CD14-positive monocyte (primary cell): ENCODE measurements at regions not wholly inside any gene's neighbourhood (a gene's known extent, or its start where the extent isn't known, plus 50 kb on each side); places are given as distances from the start of the nearest gene placed in this dataset.

ENCODE experiments used
- DNase-seq, 3 donors: peaks; one replicate each; pipeline ENCODE4 v3.0.0-alpha.2; 2011 to 2022
- H2AFZ ChIP-seq: 2 replicates; pipeline ENCODE4 v1.6.0; 2012; ENCODE audit warnings: mild to moderate bottlenecking, low read depth, low read length, inconsistent platforms; ENCODE audit not compliant: insufficient read depth, poor library complexity, severe bottlenecking
- H3K27ac ChIP-seq, 2 donors: 1 replicate in 1 of 2; 2 replicates in 1 of 2; pipeline ENCODE4 v1.5.1; 2012 to 2013; ENCODE audit warnings: low read length in 2 of 2, control low read depth in 1 of 2, inconsistent platforms in 1 of 2, low read depth in 1 of 2, mild to moderate bottlenecking in 1 of 2
- H3K27me3 ChIP-seq, 2 donors: one replicate each; pipeline versions ENCODE4 v1.6.0 to v1.6.1; 2011 to 2013; ENCODE audit warnings: low read length in 2 of 2; ENCODE audit not compliant: control insufficient read depth in 2 of 2, insufficient read depth in 2 of 2
- H3K36me3 ChIP-seq, 2 donors: replicated peaks in 1 of 2; 1 replicate in 1 of 2; 2 replicates in 1 of 2; pipeline versions ENCODE4 v1.5.1 to v1.6.1; 2012 to 2013; ENCODE audit warnings: low read length in 2 of 2, control low read depth in 1 of 2, inconsistent platforms in 1 of 2, mild to moderate bottlenecking in 1 of 2; ENCODE audit not compliant: insufficient read depth in 2 of 2, control insufficient read depth in 1 of 2
- H3K4me1 ChIP-seq, 2 donors: 1 replicate in 1 of 2; 2 replicates in 1 of 2; pipeline versions ENCODE4 v1.5.1 to v1.6.1; 2012 to 2013; ENCODE audit warnings: low read length in 2 of 2, control low read depth in 1 of 2, inconsistent platforms in 1 of 2, mild to moderate bottlenecking in 1 of 2, moderate library complexity in 1 of 2; ENCODE audit not compliant: insufficient read depth in 2 of 2, control insufficient read depth in 1 of 2
- H3K4me2 ChIP-seq: replicated peaks from 2 replicates; pipeline ENCODE3; 2012; ENCODE audit warnings: low read length, moderate library complexity, mild to moderate bottlenecking; ENCODE audit not compliant: poor library complexity, severe bottlenecking; ENCODE audit errors: extremely low read depth
- H3K4me3 ChIP-seq, 3 experiments: fragments of 200-600 bp in 1 of 3; sonication (generic) in 1 of 3; replicated peaks in 1 of 3; 1 replicate in 2 of 3; 2 replicates in 1 of 3; pipeline ENCODE4 v1.5.1; 2011 to 2013; ENCODE audit warnings: low read length in 3 of 3, mild to moderate bottlenecking in 3 of 3, control low read depth in 2 of 3, low read depth in 2 of 3, inconsistent platforms in 1 of 3, moderate library complexity in 1 of 3
- H3K79me2 ChIP-seq: 2 replicates; pipeline ENCODE4 v1.6.0; 2012; ENCODE audit warnings: mild to moderate bottlenecking, control low read depth, inconsistent platforms, low read length, moderate library complexity; ENCODE audit not compliant: insufficient read depth
- H3K9ac ChIP-seq: 2 replicates; pipeline ENCODE4 v1.6.0; 2017; ENCODE audit warnings: low read length, mild to moderate bottlenecking; ENCODE audit not compliant: insufficient read depth, poor library complexity, severe bottlenecking
- H3K9me3 ChIP-seq, 2 donors: replicated peaks in 1 of 2; 1 replicate in 1 of 2; 2 replicates in 1 of 2; pipeline versions ENCODE4 v1.5.1 to v1.6.1; 2012 to 2013; ENCODE audit warnings: low read length in 2 of 2, control low read depth in 1 of 2; ENCODE audit not compliant: control insufficient read depth in 1 of 2, insufficient read depth in 1 of 2
- H4K20me1 ChIP-seq: 2 replicates; pipeline ENCODE4 v1.6.0; 2012; ENCODE audit warnings: mild to moderate bottlenecking, low read length, control low read depth, moderate library complexity; ENCODE audit not compliant: insufficient read depth
- H3K27ac Mint-ChIP-seq, 7 donors: one replicate each; pipeline ENCODE4 v1.8.0; 2020; ENCODE audit warnings: mild to moderate bottlenecking in 7 of 7, mixed read lengths in 7 of 7, moderate library complexity in 6 of 7, inconsistent platforms in 2 of 7
- H3K27me3 Mint-ChIP-seq, 3 donors: one replicate each; pipeline ENCODE4 v1.8.0; 2021 to 2022; ENCODE audit warnings: low read depth in 3 of 3, mild to moderate bottlenecking in 3 of 3, mixed read lengths in 3 of 3, moderate library complexity in 3 of 3, inconsistent platforms in 1 of 3
- H3K36me3 Mint-ChIP-seq, 2 donors: one replicate each; pipeline ENCODE4 v1.8.0; 2020; ENCODE audit warnings: mixed read lengths in 2 of 2, inconsistent platforms in 1 of 2, mild to moderate bottlenecking in 1 of 2
- H3K4me1 Mint-ChIP-seq: one replicate; pipeline ENCODE4 v1.8.0; 2020; ENCODE audit warnings: mild to moderate bottlenecking, mixed read lengths
- H3K4me3 Mint-ChIP-seq, 2 donors: one replicate each; pipeline ENCODE4 v1.8.0; 2020; ENCODE audit warnings: mild to moderate bottlenecking in 2 of 2, mixed read lengths in 2 of 2, moderate library complexity in 1 of 2
- H3K9me3 Mint-ChIP-seq, 7 donors: one replicate each; pipeline ENCODE4 v1.8.0; 2020 to 2022; ENCODE audit warnings: mixed read lengths in 7 of 7, mild to moderate bottlenecking in 6 of 7, moderate library complexity in 6 of 7, inconsistent platforms in 2 of 7
- CTCF ChIP-seq: fragments of 200-600 bp; IDR thresholded peaks from one replicate; pipeline ENCODE4 v1.8.0; 2022; ENCODE audit warnings: antibody characterized with exemption, mild to moderate bottlenecking
- whole genome bisulfite sequencing: methylation state at CpG from one replicate; pipeline ENCODE4 v1.1.5; 2013; ENCODE audit warnings: missing lambda C conversion rate; ENCODE audit not compliant: insufficient coverage; 5-methylcytosine and 5-hydroxymethylcytosine counted together
- intact Hi-C, 2 donors: fragments of 100-400 bp; cut with micrococcal nuclease; formaldehyde crosslinking; loops; one replicate each; pipeline versions ENCODE4 v1.15.0 to v1.15.1; 2023

GRCh38 chr22:49452362-49452946 lies 375.2 kb downstream of the BRD1 start:
- Histone ChIP-seq H3K27ac (no peak overlapping the region), H2AFZ (no peak overlapping the region), H3K4me1 (no peaks in the 10 kb centered on the region), H3K4me2 (no peak overlapping the region), H4K20me1 (no peaks in the 10 kb centered on the region), H3K4me3 (no peak overlapping the region), H3K27me3 (peaks cover 0 to 30% of the 10 kb centered on the region in 2 donors), H3K9me3 (no peaks in the 10 kb centered on the region), H3K79me2 (no peaks in the 10 kb centered on the region), H3K9ac (no peak overlapping the region), H3K36me3 (no peaks in the 10 kb centered on the region)
- Mint-ChIP-seq H3K27me3 (peaks cover 26 to 41% (median 30%) of the 10 kb centered on the region in 3 donors), H3K27ac (no peak overlapping the region), H3K9me3 (peaks cover 0 to 6% (median 2%) of the 10 kb centered on the region in 7 donors), H3K36me3 (no peaks in the 10 kb centered on the region), H3K4me3 (no peak overlapping the region), H3K4me1 (peaks cover 3% of the 10 kb centered on the region)
- no peak for TF ChIP-seq CTCF
- WGBS = 90% methylated on average over 2 of the region's 2 CpGs
- intact Hi-C loops = no loop called here
- DNase-seq = no peak

DNA sequence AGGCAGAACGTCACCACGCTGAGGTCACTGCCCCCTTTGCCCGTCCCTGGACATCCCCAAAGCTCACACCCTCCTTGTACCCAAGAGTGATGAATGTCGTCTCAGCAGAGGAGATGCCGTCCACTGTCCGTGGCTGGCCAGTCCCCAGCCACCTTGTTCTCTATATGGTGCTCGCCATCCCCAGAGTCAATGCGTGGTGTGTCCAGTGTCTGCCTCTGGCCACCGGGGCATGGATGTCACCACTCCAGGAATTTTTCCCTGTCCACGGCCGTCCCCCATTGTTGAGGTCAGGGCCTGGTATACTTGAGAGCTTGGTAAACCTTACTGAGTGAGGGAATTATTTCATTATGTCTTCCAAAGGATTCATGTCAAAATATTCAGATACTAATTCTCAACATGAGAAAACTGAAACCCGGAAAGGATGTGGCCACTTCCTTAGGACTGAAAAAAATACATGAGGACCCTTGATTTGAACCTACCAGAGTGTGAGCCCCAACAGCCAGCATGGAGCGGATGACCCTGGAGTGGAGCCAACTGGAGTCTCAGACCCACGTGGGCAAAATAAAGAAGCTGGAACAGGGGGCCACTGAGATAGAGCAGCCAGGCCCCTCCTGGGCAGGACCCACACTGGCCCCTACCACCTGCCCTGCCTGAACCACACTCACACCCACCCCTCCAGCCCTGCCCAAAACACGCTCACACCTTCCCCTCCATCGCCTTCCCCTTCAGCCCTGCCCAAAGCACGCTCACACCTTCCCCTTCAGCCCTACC lies 376.4 kb downstream of the BRD1 start:
- Mint-ChIP-seq H3K27me3 (peaks cover 26 to 38% (median 27%) of the 10 kb centered on the region in 3 donors), H3K36me3 (no peaks in the 10 kb centered on the region), H3K4me1 (peaks cover 6% of the 10 kb centered on the region), H3K4me3 (peak overlapping the region in 1 of 2 donors; percentile 40), H3K9me3 (peaks cover 0 to 6% (median 2%) of the 10 kb centered on the region in 7 donors), H3K27ac (no peak overlapping the region)
- H3K27ac ChIP-seq = no peak overlapping the region
- DNase-seq = no peak
- H3K9me3 ChIP-seq = no peaks in the 10 kb centered on the region
- WGBS = 64% methylated on average over 15 of the region's 17 CpGs
- H3K9ac ChIP-seq = no peak overlapping the region
- intact Hi-C loops = no loop called here
- H2AFZ ChIP-seq = no peak overlapping the region
- no peak overlapping the region for H3K4me2 ChIP-seq
- no peak for TF ChIP-seq CTCF
- no peaks in the 10 kb centered on the region for H4K20me1 ChIP-seq
- peaks cover 0 to 30% of the 10 kb centered on the region in 2 donors for H3K27me3 ChIP-seq
- no peak overlapping the region for H3K4me3 ChIP-seq
- no peaks in the 10 kb centered on the region for H3K36me3 ChIP-seq
- H3K4me1 ChIP-seq = no peaks in the 10 kb centered on the region
- no peaks in the 10 kb centered on the region for H3K79me2 ChIP-seq
